Endothelial cell of umbilical vein (primary cell): ENCODE measurements at regions not wholly inside any gene's neighbourhood (a gene's known extent, or its start where the extent isn't known, plus 50 kb on each side); places are given as distances from the start of the nearest gene placed in this dataset.

Experiments
- CTCF ChIP-seq, 2 donors: IDR thresholded peaks; 1 replicate in 1 of 2; 2 replicates in 1 of 2; pipeline ENCODE4 v1.5.1; 2011; ENCODE audit warnings: low read length in 2 of 2, mild to moderate bottlenecking in 2 of 2, moderate library complexity in 2 of 2, control low read depth in 1 of 2, inconsistent platforms in 1 of 2, low read depth in 1 of 2; ENCODE audit not compliant: insufficient read depth in 1 of 2; ENCODE audit errors: extremely low read depth in 1 of 2
- EZH2 ChIP-seq: IDR thresholded peaks from 2 replicates; pipeline ENCODE4 v1.6.1; 2012; ENCODE audit warnings: borderline replicate concordance, low read depth, mild to moderate bottlenecking, moderate library complexity, low read length, inconsistent platforms; ENCODE audit not compliant: severe bottlenecking
- FOS ChIP-seq: IDR thresholded peaks from 2 replicates; pipeline ENCODE4 v1.6.1; 2011; ENCODE audit warnings: mild to moderate bottlenecking, low read length, moderate library complexity, borderline replicate concordance; ENCODE audit not compliant: insufficient read depth
- JUN ChIP-seq: IDR thresholded peaks from 2 replicates; pipeline ENCODE4 v1.6.1; 2011; ENCODE audit warnings: borderline replicate concordance, low read depth; ENCODE audit not compliant: insufficient read length, insufficient read depth
- MAX ChIP-seq: IDR thresholded peaks from 2 replicates; pipeline ENCODE4 v1.6.1; 2011; ENCODE audit not compliant: insufficient read depth, insufficient read length
- MYC ChIP-seq: IDR thresholded peaks from one replicate; pipeline ENCODE4 v1.6.1; 2011; ENCODE audit warnings: mild to moderate bottlenecking, low read depth, low read length
- POLR2A ChIP-seq: IDR thresholded peaks from 2 replicates; pipeline ENCODE4 v1.6.1; 2012; ENCODE audit warnings: low read depth, mild to moderate bottlenecking, control low read depth, low read length
- POLR2AphosphoS5 ChIP-seq: IDR thresholded peaks from 2 replicates; pipeline ENCODE4 v1.6.1; 2012; ENCODE audit warnings: low read depth, mild to moderate bottlenecking, control low read depth, low read length, moderate library complexity; ENCODE audit not compliant: insufficient read depth

- TF ChIP-seq CTCF (IDR thresholded peaks at IDR 0.05; ENCODE audit: extremely low read depth in 1 of 2, insufficient read depth in 1 of 2, low read depth in 1 of 2, low read length in 2 of 2) (no peak), FOS (no peak), POLR2A (no peak), POLR2AphosphoS5 (no peak), MAX (no peak), MYC (no peak), EZH2 (no peak), JUN (no peak)
These were observed 211.3 kb downstream of the NXPE2 start for GRCh38 chr11:114889594-114890011.
